Endothelial cell of umbilical vein (primary cell): ENCODE measurements at regions not wholly inside any gene's neighbourhood (a gene's known extent, or its start where the extent isn't known, plus 50 kb on each side); places are given as distances from the start of the nearest gene placed in this dataset.

Source experiments
- BruUV-seq: library from RNA; stranded (reverse); fragments of 400-500 nt; replicated peaks from 2 replicates; lab custom pipeline; 2021; lab: Mats Ljungman, UMichigan
- CTCF ChIA-PET: fragments of 300-600, 350-600 bp; sonication (Branson Sonifier 250); formaldehyde crosslinking; loops from one replicate; lab custom pipeline; 2021; ENCODE audit warnings: antibody characterized with exemption, inconsistent platforms; lab: Charles Lee
- POLR2A ChIA-PET: fragments of 300-600, 350-600 bp; sonication (Branson Sonifier 250); formaldehyde crosslinking; loops from one replicate; lab custom pipeline; 2021; ENCODE audit warnings: antibody characterized with exemption, inconsistent platforms; lab: Charles Lee
- DNase-seq: peaks from one replicate; pipeline ENCODE4 v3.0.0-alpha.2; 2011; ENCODE audit warnings: low read depth, low spot score
- FAIRE-seq: peaks from 2 replicates; lab custom pipeline; 2011; peaks lifted over from hg19 to GRCh38; lab: Jason Lieb, UNC
- H2AFZ ChIP-seq: 2 replicates; pipeline ENCODE4 v1.6.0; 2012; ENCODE audit warnings: low read depth, low read length, control low read depth, inconsistent platforms
- H3K27ac ChIP-seq: 2 replicates; pipeline ENCODE4 v1.5.1; 2011; ENCODE audit warnings: low read depth, mild to moderate bottlenecking, control low read depth, low read length, moderate library complexity; ENCODE audit not compliant: insufficient read depth
- H3K27me3 ChIP-seq, 2 experiments: 2 replicates each; pipeline versions ENCODE4 v1.6.0 to v1.6.1; 2011; ENCODE audit warnings: low read length in 2 of 2, mixed read lengths in 1 of 2; ENCODE audit not compliant: control insufficient read depth in 2 of 2, insufficient read depth in 2 of 2
- H3K36me3 ChIP-seq, 2 experiments: 2 replicates in 1 of 2; 3 replicates in 1 of 2; pipeline ENCODE4 v1.5.1; 2011; ENCODE audit warnings: low read length in 2 of 2, mild to moderate bottlenecking in 1 of 2, moderate library complexity in 1 of 2; ENCODE audit not compliant: control insufficient read depth in 2 of 2, insufficient read depth in 2 of 2; ENCODE audit errors: extremely low read depth in 1 of 2
- H3K4me1 ChIP-seq: 3 replicates; pipeline ENCODE4 v1.5.1; 2011; ENCODE audit warnings: mild to moderate bottlenecking, low read length; ENCODE audit not compliant: control insufficient read depth, insufficient read depth; ENCODE audit errors: extremely low read depth
- H3K4me2 ChIP-seq: 2 replicates; pipeline ENCODE4 v1.6.1; 2011; ENCODE audit warnings: low read length, control low read depth, mixed read lengths; ENCODE audit not compliant: insufficient read depth
- H3K4me3 ChIP-seq, 3 experiments: fragments of 200-600 bp in 1 of 3; sonication (generic), shearing (Covaris generic) in 1 of 3; replicated peaks in 1 of 3; 2 replicates each; pipeline ENCODE4 v1.5.1; 2011 to 2016; ENCODE audit warnings: control low read depth in 3 of 3, low read length in 3 of 3, mild to moderate bottlenecking in 2 of 3, inconsistent platforms in 1 of 3, low read depth in 1 of 3, moderate library complexity in 1 of 3; ENCODE audit not compliant: insufficient read depth in 1 of 3
- H3K79me2 ChIP-seq: 2 replicates; pipeline ENCODE4 v1.6.0; 2012; ENCODE audit warnings: low read length, inconsistent platforms; ENCODE audit not compliant: control insufficient read depth, insufficient read depth
- H3K9ac ChIP-seq: replicated peaks from 2 replicates; pipeline ENCODE3; 2011; ENCODE audit warnings: low read length, control low read depth; ENCODE audit not compliant: insufficient read depth; ENCODE audit errors: extremely low read depth
- H3K9me1 ChIP-seq: replicated peaks from 3 replicates; pipeline ENCODE4 v1.6.0; 2011; ENCODE audit warnings: mild to moderate bottlenecking, low read length; ENCODE audit not compliant: control insufficient read depth, insufficient read depth; ENCODE audit errors: extremely low read depth
- H3K9me3 ChIP-seq: replicated peaks from 2 replicates; pipeline ENCODE4 v1.5.1; 2012; ENCODE audit warnings: low read length, inconsistent platforms; ENCODE audit not compliant: control insufficient read depth, insufficient read depth
- H4K20me1 ChIP-seq: replicated peaks from 2 replicates; pipeline ENCODE3; 2011; ENCODE audit warnings: mild to moderate bottlenecking, low read length; ENCODE audit not compliant: control insufficient read depth, insufficient read depth; ENCODE audit errors: extremely low read depth
- EZH2 ChIP-seq: IDR thresholded peaks from 2 replicates; pipeline ENCODE4 v1.6.1; 2012; ENCODE audit warnings: borderline replicate concordance, low read depth, mild to moderate bottlenecking, moderate library complexity, low read length, inconsistent platforms; ENCODE audit not compliant: severe bottlenecking
- FOS ChIP-seq: IDR thresholded peaks from 2 replicates; pipeline ENCODE4 v1.6.1; 2011; ENCODE audit warnings: mild to moderate bottlenecking, low read length, moderate library complexity, borderline replicate concordance; ENCODE audit not compliant: insufficient read depth
- GATA2 ChIP-seq: IDR thresholded peaks from 2 replicates; pipeline ENCODE4 v1.7.0; 2011; ENCODE audit warnings: low read depth, mild to moderate bottlenecking, moderate library complexity, mixed read lengths, low read length; ENCODE audit not compliant: insufficient read length, insufficient read depth
- JUN ChIP-seq: IDR thresholded peaks from 2 replicates; pipeline ENCODE4 v1.6.1; 2011; ENCODE audit warnings: borderline replicate concordance, low read depth; ENCODE audit not compliant: insufficient read length, insufficient read depth
- MYC ChIP-seq: IDR thresholded peaks from one replicate; pipeline ENCODE4 v1.6.1; 2011; ENCODE audit warnings: mild to moderate bottlenecking, low read depth, low read length
- POLR2A ChIP-seq: IDR thresholded peaks from 2 replicates; pipeline ENCODE4 v1.6.1; 2012; ENCODE audit warnings: low read depth, mild to moderate bottlenecking, control low read depth, low read length
- POLR2AphosphoS5 ChIP-seq: IDR thresholded peaks from 2 replicates; pipeline ENCODE4 v1.6.1; 2012; ENCODE audit warnings: low read depth, mild to moderate bottlenecking, control low read depth, low read length, moderate library complexity; ENCODE audit not compliant: insufficient read depth
- dilution Hi-C: fragments of 300-500 bp; cut with MboI; formaldehyde crosslinking; loops from one replicate; pipeline ENCODE4 v1.15.0; 2019; ENCODE audit warnings: low sequenced_read_pairs; ENCODE audit not compliant: extremely low pct_ligation_motif_present
- intact Hi-C: fragments of 100-400 bp; cut with micrococcal nuclease; formaldehyde crosslinking; loops from one replicate; pipeline ENCODE4 v1.10.0; 2022
- TF ChIP-seq, protein P1 (sequence below), 2 donors: IDR thresholded peaks; 1 replicate in 1 of 2; 2 replicates in 1 of 2; pipeline ENCODE4 v1.5.1; 2011; ENCODE audit warnings: low read length in 2 of 2, mild to moderate bottlenecking in 2 of 2, moderate library complexity in 2 of 2, control low read depth in 1 of 2, inconsistent platforms in 1 of 2, low read depth in 1 of 2; ENCODE audit not compliant: insufficient read depth in 1 of 2; ENCODE audit errors: extremely low read depth in 1 of 2
- TF ChIP-seq, protein P2 (sequence below): IDR thresholded peaks from 2 replicates; pipeline ENCODE4 v1.6.1; 2011; ENCODE audit not compliant: insufficient read depth, insufficient read length

DNA sequence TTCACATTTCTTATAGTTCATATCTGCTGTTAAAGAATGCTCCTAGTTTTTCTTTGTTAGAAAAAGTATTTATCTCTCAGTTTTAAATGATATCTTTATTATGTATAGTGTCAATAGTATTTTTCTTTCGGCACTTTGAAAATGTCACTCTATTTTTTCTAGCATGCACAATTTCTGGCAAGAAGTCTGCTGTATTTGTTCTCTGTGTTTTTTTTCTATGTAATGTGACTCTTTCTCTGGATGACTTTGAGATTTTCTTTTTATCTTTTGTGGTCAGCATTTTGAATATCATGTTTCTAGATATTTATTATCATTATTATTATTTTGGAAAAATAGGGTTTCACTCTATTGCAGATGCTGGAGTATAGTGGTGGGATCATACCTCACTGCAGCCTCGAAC is 285.2 kb downstream of the PTGER3 start:
- no peaks in the 10 kb centered on the region for H3K9me1 ChIP-seq
- H4K20me1 ChIP-seq = no peaks in the 10 kb centered on the region
- no peaks in the 10 kb centered on the region for H3K36me3 ChIP-seq
- FAIRE-seq (no peak), DNase-seq (no peak)
- TF ChIP-seq POLR2A = no peak
- no peak for TF ChIP-seq POLR2AphosphoS5
- TF ChIP-seq, protein P1, sequence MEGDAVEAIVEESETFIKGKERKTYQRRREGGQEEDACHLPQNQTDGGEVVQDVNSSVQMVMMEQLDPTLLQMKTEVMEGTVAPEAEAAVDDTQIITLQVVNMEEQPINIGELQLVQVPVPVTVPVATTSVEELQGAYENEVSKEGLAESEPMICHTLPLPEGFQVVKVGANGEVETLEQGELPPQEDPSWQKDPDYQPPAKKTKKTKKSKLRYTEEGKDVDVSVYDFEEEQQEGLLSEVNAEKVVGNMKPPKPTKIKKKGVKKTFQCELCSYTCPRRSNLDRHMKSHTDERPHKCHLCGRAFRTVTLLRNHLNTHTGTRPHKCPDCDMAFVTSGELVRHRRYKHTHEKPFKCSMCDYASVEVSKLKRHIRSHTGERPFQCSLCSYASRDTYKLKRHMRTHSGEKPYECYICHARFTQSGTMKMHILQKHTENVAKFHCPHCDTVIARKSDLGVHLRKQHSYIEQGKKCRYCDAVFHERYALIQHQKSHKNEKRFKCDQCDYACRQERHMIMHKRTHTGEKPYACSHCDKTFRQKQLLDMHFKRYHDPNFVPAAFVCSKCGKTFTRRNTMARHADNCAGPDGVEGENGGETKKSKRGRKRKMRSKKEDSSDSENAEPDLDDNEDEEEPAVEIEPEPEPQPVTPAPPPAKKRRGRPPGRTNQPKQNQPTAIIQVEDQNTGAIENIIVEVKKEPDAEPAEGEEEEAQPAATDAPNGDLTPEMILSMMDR (IDR thresholded peaks at IDR 0.05; ENCODE audit: extremely low read depth in 1 of 2, insufficient read depth in 1 of 2, low read depth in 1 of 2, low read length in 2 of 2) = no peak
- TF ChIP-seq MYC = no peak
- TF ChIP-seq, protein P2, sequence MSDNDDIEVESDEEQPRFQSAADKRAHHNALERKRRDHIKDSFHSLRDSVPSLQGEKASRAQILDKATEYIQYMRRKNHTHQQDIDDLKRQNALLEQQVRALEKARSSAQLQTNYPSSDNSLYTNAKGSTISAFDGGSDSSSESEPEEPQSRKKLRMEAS = no peak
- no peak for TF ChIP-seq JUN
- no peak for TF ChIP-seq EZH2
- TF ChIP-seq GATA2 = no peak
- TF ChIP-seq FOS = no peak
- H3K27me3 ChIP-seq = no peaks in the 10 kb centered on the region
- ChIA-PET CTCF (no interaction called here), POLR2A (no interaction called here)
- H2AFZ ChIP-seq = no peak overlapping the region
- no peak overlapping the region for H3K4me2 ChIP-seq
- no TSS peak for BruUV-seq
- dilution Hi-C loops (no loop called here), intact Hi-C loops (no loop called here)
- no peak overlapping the region for H3K4me3 ChIP-seq
- no peak overlapping the region for H3K9ac ChIP-seq
- no peaks in the 10 kb centered on the region for H3K9me3 ChIP-seq
- no peak overlapping the region for H3K27ac ChIP-seq
- H3K4me1 ChIP-seq = no peaks in the 10 kb centered on the region
- no peaks in the 10 kb centered on the region for H3K79me2 ChIP-seq
